ENCODE measurements at regions not wholly inside any gene's neighbourhood (a gene's known extent, or its start where the extent isn't known, plus 50 kb on each side); places are given as distances from the start of the nearest gene placed in this dataset.

- peaks cover 4% of the 10 kb centered on the region for H3K9me3 Mint-ChIP-seq (ENCODE audit: unreplicated experiment)
- no peaks in the 10 kb centered on the region for H3K27me3 Mint-ChIP-seq (ENCODE audit: unreplicated experiment)
- no peak overlapping the region for H3K4me3 Mint-ChIP-seq (ENCODE audit: unreplicated experiment)
- DNase-seq (ENCODE audit: extremely low spot score, unreplicated experiment): no peak
- TF ChIP-seq CTCF (IDR thresholded peaks at IDR 0.05): no peak
- H3K27ac Mint-ChIP-seq (ENCODE audit: unreplicated experiment): no peak overlapping the region
- H3K4me1 Mint-ChIP-seq (ENCODE audit: unreplicated experiment): no peaks in the 10 kb centered on the region
- no peaks in the 10 kb centered on the region for H3K36me3 Mint-ChIP-seq (ENCODE audit: unreplicated experiment)
These were observed 290.6 kb upstream of the ARHGEF26 start for GRCh38 chr3:153830552-153830951.

DNA sequence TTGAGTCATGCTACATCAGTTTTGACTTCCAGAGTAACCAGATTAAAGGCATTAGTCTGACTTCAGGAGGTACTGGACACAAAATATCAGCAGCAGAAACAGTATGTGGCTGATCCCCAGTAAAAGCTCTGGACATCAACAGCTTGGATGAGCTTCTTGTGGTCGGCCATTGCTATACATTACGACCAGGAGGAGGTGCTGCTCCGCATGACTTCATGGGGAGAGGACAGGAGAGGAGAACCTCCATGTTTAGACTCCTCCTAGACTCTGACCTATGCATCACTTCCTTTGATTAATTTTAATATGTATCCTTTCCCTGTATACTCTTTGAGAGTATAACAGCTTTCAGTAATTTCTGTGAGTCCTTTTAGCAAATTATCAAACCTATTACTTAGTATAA, 285.6 kb upstream of the ARHGEF26 start:
- no peak overlapping the region for H3K4me3 Mint-ChIP-seq (ENCODE audit: unreplicated experiment)
- no peaks in the 10 kb centered on the region for H3K27me3 Mint-ChIP-seq (ENCODE audit: unreplicated experiment)
- no peak for DNase-seq (ENCODE audit: extremely low spot score, unreplicated experiment)
- no peaks in the 10 kb centered on the region for H3K36me3 Mint-ChIP-seq (ENCODE audit: unreplicated experiment)
- no peaks in the 10 kb centered on the region for H3K9me3 Mint-ChIP-seq (ENCODE audit: unreplicated experiment)
- no peak overlapping the region for H3K27ac Mint-ChIP-seq (ENCODE audit: unreplicated experiment)
- TF ChIP-seq CTCF (IDR thresholded peaks at IDR 0.05): no peak
- no peaks in the 10 kb centered on the region for H3K4me1 Mint-ChIP-seq (ENCODE audit: unreplicated experiment)

- Mint-ChIP-seq H3K4me3 (ENCODE audit: unreplicated experiment) (no peak overlapping the region), H3K27me3 (ENCODE audit: unreplicated experiment) (peaks cover 3% of the 10 kb centered on the region), H3K36me3 (ENCODE audit: unreplicated experiment) (no peaks in the 10 kb centered on the region), H3K27ac (ENCODE audit: unreplicated experiment) (no peak overlapping the region), H3K4me1 (ENCODE audit: unreplicated experiment) (no peaks in the 10 kb centered on the region), H3K9me3 (ENCODE audit: unreplicated experiment) (no peaks in the 10 kb centered on the region)
- no peak for TF ChIP-seq CTCF (IDR thresholded peaks at IDR 0.05)
- DNase-seq (ENCODE audit: extremely low spot score, unreplicated experiment): no peak
These were observed 280.7 kb upstream of the ARHGEF26 start for GRCh38 chr3:153840487-153840886.

- DNase-seq (ENCODE audit: extremely low spot score, unreplicated experiment): no peak
- H3K27me3 Mint-ChIP-seq (ENCODE audit: unreplicated experiment): peaks cover 6% of the 10 kb centered on the region
- H3K9me3 Mint-ChIP-seq (ENCODE audit: unreplicated experiment): no peaks in the 10 kb centered on the region
- no peak overlapping the region for H3K4me3 Mint-ChIP-seq (ENCODE audit: unreplicated experiment)
- no peak for TF ChIP-seq CTCF (IDR thresholded peaks at IDR 0.05)
- no peaks in the 10 kb centered on the region for H3K4me1 Mint-ChIP-seq (ENCODE audit: unreplicated experiment)
- H3K27ac Mint-ChIP-seq (ENCODE audit: unreplicated experiment): no peak overlapping the region
- no peaks in the 10 kb centered on the region for H3K36me3 Mint-ChIP-seq (ENCODE audit: unreplicated experiment)
These were observed 277.2 kb upstream of the ARHGEF26 start for GRCh38 chr3:153843994-153844393.

GRCh38 chr3:153845311-153845710, 275.9 kb upstream of the ARHGEF26 start:
- Mint-ChIP-seq H3K27ac (ENCODE audit: unreplicated experiment) (no peak overlapping the region), H3K27me3 (ENCODE audit: unreplicated experiment) (peaks cover 6% of the 10 kb centered on the region), H3K36me3 (ENCODE audit: unreplicated experiment) (no peaks in the 10 kb centered on the region), H3K4me3 (ENCODE audit: unreplicated experiment) (no peak overlapping the region), H3K4me1 (ENCODE audit: unreplicated experiment) (no peaks in the 10 kb centered on the region), H3K9me3 (ENCODE audit: unreplicated experiment) (no peaks in the 10 kb centered on the region)
- no peak for DNase-seq (ENCODE audit: extremely low spot score, unreplicated experiment)
- no peak for TF ChIP-seq CTCF (IDR thresholded peaks at IDR 0.05)
